Type B pancreatic cell (in vitro differentiated cells): ENCODE measurements at regions not wholly inside any gene's neighbourhood (a gene's known extent, or its start where the extent isn't known, plus 50 kb on each side); places are given as distances from the start of the nearest gene placed in this dataset.
A peak's percentile ranks its signal among the peaks of the same experiment; 100 is the strongest.

Experiments used
- DNase-seq: peaks from one replicate; pipeline ENCODE4 v3.0.0; 2021; ENCODE audit warnings: mixed read lengths; ENCODE audit not compliant: unreplicated experiment; ENCODE audit errors: extremely low spot score
- H3K27ac Mint-ChIP-seq: 2 replicates; pipeline ENCODE4 v1.8.0; 2021; ENCODE audit warnings: mild to moderate bottlenecking, mixed read lengths
- H3K27me3 Mint-ChIP-seq: 2 replicates; pipeline ENCODE4 v1.8.0; 2021; ENCODE audit warnings: mixed read lengths
- H3K36me3 Mint-ChIP-seq: 2 replicates; pipeline ENCODE4 v1.8.0; 2021; ENCODE audit warnings: mixed read lengths
- H3K4me1 Mint-ChIP-seq: one replicate; pipeline ENCODE4 v1.8.0; 2021; ENCODE audit warnings: mixed read lengths; ENCODE audit not compliant: unreplicated experiment
- H3K4me3 Mint-ChIP-seq: 2 replicates; pipeline ENCODE4 v1.8.0; 2021; ENCODE audit warnings: mild to moderate bottlenecking, mixed read lengths
- H3K9me3 Mint-ChIP-seq: 2 replicates; pipeline ENCODE4 v1.8.0; 2021; ENCODE audit warnings: mixed read lengths
- TF ChIP-seq, protein P1 (sequence below): fragments of 200-600 bp; sonication (generic); conservative IDR thresholded peaks from 2 replicates; pipeline ENCODE4 v1.5.0; 2021; ENCODE audit warnings: antibody characterized with exemption, mild to moderate bottlenecking

DNA sequence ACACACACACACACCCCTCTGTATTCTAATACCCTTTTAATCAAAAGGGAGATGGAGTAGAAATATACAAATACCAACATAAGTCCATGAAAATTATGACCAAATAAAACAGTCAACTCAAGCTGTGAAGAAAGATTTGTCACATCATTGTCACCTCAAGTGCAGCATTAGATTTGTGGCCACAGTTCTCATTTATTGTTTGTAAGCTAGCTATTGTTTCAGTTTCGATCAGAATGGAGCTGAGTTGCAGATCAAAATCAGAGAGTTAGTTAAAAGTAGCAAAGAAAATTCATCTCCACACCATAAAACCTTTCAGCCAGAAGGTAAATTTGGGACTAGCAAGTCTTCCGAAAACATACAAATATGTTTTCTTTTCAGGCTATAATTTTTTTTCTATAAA, 267.7 kb upstream of the LMCD1 start:
- H3K4me3 Mint-ChIP-seq, result no peak overlapping the region
- no peaks in the 10 kb centered on the region for H3K36me3 Mint-ChIP-seq
- H3K9me3 Mint-ChIP-seq, result no peaks in the 10 kb centered on the region
- H3K27ac Mint-ChIP-seq, result no peak overlapping the region
- H3K27me3 Mint-ChIP-seq, result no peaks in the 10 kb centered on the region
- peaks cover 5% of the 10 kb centered on the region for H3K4me1 Mint-ChIP-seq
- no peak for DNase-seq
- TF ChIP-seq, protein P1, sequence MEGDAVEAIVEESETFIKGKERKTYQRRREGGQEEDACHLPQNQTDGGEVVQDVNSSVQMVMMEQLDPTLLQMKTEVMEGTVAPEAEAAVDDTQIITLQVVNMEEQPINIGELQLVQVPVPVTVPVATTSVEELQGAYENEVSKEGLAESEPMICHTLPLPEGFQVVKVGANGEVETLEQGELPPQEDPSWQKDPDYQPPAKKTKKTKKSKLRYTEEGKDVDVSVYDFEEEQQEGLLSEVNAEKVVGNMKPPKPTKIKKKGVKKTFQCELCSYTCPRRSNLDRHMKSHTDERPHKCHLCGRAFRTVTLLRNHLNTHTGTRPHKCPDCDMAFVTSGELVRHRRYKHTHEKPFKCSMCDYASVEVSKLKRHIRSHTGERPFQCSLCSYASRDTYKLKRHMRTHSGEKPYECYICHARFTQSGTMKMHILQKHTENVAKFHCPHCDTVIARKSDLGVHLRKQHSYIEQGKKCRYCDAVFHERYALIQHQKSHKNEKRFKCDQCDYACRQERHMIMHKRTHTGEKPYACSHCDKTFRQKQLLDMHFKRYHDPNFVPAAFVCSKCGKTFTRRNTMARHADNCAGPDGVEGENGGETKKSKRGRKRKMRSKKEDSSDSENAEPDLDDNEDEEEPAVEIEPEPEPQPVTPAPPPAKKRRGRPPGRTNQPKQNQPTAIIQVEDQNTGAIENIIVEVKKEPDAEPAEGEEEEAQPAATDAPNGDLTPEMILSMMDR, result no peak

DNA sequence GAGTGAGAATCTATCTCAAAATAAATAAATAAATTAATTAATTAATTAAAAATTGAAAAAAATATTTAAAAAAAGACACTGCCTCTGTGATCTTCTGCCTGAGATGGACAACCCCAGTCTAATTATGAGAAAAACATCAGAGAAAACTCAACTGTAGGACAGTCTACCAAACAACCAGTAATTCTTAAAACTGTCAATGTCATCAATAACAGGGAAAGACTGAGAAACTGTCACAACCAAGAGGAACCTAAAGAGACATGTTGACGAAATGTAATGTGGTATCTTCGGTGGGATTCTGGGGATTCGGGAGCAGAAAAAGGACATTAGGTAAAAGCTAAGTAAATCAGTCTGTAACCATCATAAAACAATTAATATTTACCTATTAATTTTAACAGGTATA, 265.4 kb upstream of the LMCD1 start:
- TF ChIP-seq, protein P1, result no peak
- no peak for DNase-seq
- H3K36me3 Mint-ChIP-seq, result no peaks in the 10 kb centered on the region
- no peaks in the 10 kb centered on the region for H3K27me3 Mint-ChIP-seq
- H3K4me3 Mint-ChIP-seq, result no peak overlapping the region
- H3K9me3 Mint-ChIP-seq, result no peaks in the 10 kb centered on the region
- H3K4me1 Mint-ChIP-seq, result peaks cover 5% of the 10 kb centered on the region
- H3K27ac Mint-ChIP-seq, result no peak overlapping the region

DNA sequence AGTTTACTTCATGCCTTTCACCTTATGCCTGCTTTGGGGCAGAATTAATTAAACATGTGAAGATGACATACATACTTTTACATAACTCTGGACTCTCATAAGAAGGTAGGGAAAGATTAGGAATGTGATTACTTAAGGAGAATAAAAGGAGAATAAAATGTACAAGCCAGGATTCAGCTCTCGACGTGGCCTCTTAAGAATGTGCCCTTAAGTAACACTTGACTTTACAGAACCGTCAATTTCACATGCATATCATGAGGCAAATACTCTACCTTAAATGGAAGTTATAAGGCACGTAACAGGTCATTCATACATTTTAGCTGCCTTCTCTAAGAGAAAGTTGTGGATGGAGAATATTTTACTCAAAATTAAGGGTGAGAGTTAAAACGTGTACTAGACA, 263.7 kb upstream of the LMCD1 start:
- Mint-ChIP-seq H3K36me3 (no peaks in the 10 kb centered on the region), H3K27ac (peak overlapping the region; percentile 7)

DNA sequence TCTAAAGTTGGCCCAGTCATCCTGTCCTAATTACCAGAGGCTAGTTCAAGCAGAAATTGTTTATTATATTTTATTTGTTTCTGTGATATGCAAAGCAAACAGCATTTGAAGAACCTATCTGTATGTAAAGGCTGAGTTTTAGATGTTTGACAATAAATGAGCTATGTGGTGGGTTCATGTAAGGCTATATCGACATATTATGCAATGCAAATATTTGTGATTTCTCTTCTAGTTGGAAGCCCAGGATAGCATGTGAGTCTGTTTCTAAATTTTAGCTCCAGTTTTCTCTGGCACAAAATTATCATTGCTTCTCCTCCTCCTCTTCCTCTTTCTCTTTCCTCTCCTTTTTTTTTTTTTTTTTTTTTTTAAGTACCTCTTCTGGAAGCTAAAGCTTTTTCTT, 263.2 kb upstream of the LMCD1 start:
- no peaks in the 10 kb centered on the region for H3K27me3 Mint-ChIP-seq
- DNase-seq, result no peak
- no peaks in the 10 kb centered on the region for H3K36me3 Mint-ChIP-seq
- peaks cover 5% of the 10 kb centered on the region for H3K9me3 Mint-ChIP-seq
- no peak overlapping the region for H3K27ac Mint-ChIP-seq
- no peak overlapping the region for H3K4me3 Mint-ChIP-seq
- H3K4me1 Mint-ChIP-seq, result peaks cover 5% of the 10 kb centered on the region
- TF ChIP-seq, protein P1, result no peak

More for the DNA sequence above, 263.7 kb upstream of the LMCD1 start:
- Mint-ChIP-seq H3K9me3 (peaks cover under 1% of the 10 kb centered on the region), H3K4me1 (peaks cover 5% of the 10 kb centered on the region), H3K4me3 (no peak overlapping the region), H3K27me3 (no peaks in the 10 kb centered on the region)
- no peak for DNase-seq
- TF ChIP-seq, protein P1, result no peak

DNA sequence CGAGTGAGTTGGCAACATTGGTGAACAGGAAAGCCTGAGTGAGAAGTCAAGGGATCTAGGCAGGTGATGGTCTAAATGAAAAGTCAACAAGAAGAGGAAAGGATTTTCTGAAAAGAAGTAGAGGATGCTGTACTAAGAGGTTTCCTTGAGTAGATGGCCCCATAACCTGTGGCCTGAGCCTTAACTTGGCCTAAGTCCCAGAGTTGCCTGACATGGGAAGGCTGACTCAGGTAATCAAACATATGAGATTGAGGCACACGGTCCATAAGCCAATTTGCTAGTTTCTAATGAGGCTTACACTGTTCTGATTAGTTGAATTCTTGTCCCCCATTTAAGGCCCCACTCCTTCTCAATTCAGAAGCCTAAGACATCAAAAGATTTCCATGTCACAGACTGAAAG, 262.5 kb upstream of the LMCD1 start:
- Mint-ChIP-seq H3K27ac (no peak overlapping the region), H3K36me3 (no peaks in the 10 kb centered on the region), H3K4me1 (peaks cover 5% of the 10 kb centered on the region)

More for the DNA sequence above, 262.5 kb upstream of the LMCD1 start:
- Mint-ChIP-seq H3K27me3 (no peaks in the 10 kb centered on the region), H3K4me3 (no peak overlapping the region), H3K9me3 (peaks cover 5% of the 10 kb centered on the region)
- no peak for DNase-seq
- TF ChIP-seq, protein P1, result no peak
